K562 (cell line): ENCODE measurements at regions not wholly inside any gene's neighbourhood (a gene's known extent, or its start where the extent isn't known, plus 50 kb on each side); places are given as distances from the start of the nearest gene placed in this dataset.
"Not testable (repeated sequence)": the region's sequence is repeated elsewhere in the genome, so short reads cannot be mapped to it uniquely, and the experiment has no call there.

ENCODE experiments used
- CBFA2T3 ChIP-seq: fragments of 450-650 bp; IDR thresholded peaks from 2 replicates; pipeline ENCODE4 v1.6.1; 2017
- CTCF ChIP-seq, 3 experiments: IDR thresholded peaks in 2 of 3; conservative IDR thresholded peaks in 1 of 3; 2 replicates each; pipeline ENCODE4 v1.5.1; 2011 to 2012; ENCODE audit warnings: low read length in 3 of 3, mild to moderate bottlenecking in 3 of 3, control low read depth in 2 of 3, improper control_type of control experiment in 1 of 3, inconsistent platforms in 1 of 3, low read depth in 1 of 3, mixed read lengths in 1 of 3, moderate library complexity in 1 of 3; ENCODE audit not compliant: insufficient read depth in 2 of 3
- POLR2AphosphoS5 ChIP-seq: IDR thresholded peaks from 2 replicates; pipeline ENCODE4 v1.6.1; 2011; ENCODE audit warnings: mild to moderate bottlenecking, low read depth, low read length, moderate library complexity; ENCODE audit not compliant: control insufficient read depth, insufficient read depth
- SPI1 ChIP-seq: IDR thresholded peaks from 2 replicates; pipeline ENCODE4 v1.6.1; 2011; ENCODE audit warnings: low read depth, low read length, control low read depth, borderline replicate concordance
- TBL1XR1 ChIP-seq, 2 experiments: IDR thresholded peaks; 2 replicates each; pipeline ENCODE4 v1.6.1; 2012; ENCODE audit warnings: improper control_type of control experiment in 2 of 2, low read length in 2 of 2, mild to moderate bottlenecking in 1 of 2
- XRCC5 ChIP-seq: fragments of 200-400 bp; formaldehyde crosslinking; IDR thresholded peaks from 2 replicates; pipeline ENCODE4 v1.6.1; 2017; ENCODE audit warnings: low read depth, mild to moderate bottlenecking, low read length
- ZNF143 ChIP-seq: sonication (generic); formaldehyde crosslinking; IDR thresholded peaks from 2 replicates; pipeline ENCODE4 v1.9.0; 2022; ENCODE audit warnings: mild to moderate bottlenecking, missing genetic modification reagents
- TF ChIP-seq, protein P1 (sequence below): fragments of 150-350 bp; IDR thresholded peaks from 2 replicates; pipeline ENCODE4 v1.6.1; 2014; ENCODE audit warnings: low read depth, mild to moderate bottlenecking, low read length, borderline replicate concordance

DNA sequence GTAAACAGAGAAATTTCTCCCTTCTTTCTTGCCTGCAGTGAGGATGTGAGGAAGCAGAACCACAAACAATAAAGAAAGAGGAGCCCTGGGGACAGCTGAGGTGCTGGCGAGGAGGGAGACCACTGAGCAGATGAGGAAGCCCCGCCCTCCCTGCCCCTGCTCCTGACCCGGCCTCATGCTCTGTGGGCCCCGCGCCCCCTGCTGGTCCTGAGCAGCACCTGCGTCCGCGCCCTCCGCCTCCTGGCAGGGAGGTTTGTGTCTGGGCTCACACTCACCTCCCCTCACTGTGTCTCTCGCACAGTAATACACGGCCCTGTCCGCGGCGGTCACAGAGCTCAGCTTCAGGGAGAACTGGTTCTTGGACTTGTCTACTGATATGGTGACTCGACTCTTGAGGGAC lies 104.4 kb downstream of the OR4M2 start:
- TF ChIP-seq CTCF (IDR thresholded peaks at IDR 0.05 in 2 of 3, conservative IDR thresholded peaks at IDR 0.05 in 1 of 3; ENCODE audit: insufficient read depth in 2 of 3, low read depth in 1 of 3, low read length in 3 of 3); XRCC5; TBL1XR1 (IDR thresholded peaks at IDR 0.05; ENCODE audit: low read length in 2 of 2); CBFA2T3; SPI1; POLR2AphosphoS5; ZNF143 (CRISPR knock-in tag): not testable (repeated sequence)
- TF ChIP-seq, protein P1, sequence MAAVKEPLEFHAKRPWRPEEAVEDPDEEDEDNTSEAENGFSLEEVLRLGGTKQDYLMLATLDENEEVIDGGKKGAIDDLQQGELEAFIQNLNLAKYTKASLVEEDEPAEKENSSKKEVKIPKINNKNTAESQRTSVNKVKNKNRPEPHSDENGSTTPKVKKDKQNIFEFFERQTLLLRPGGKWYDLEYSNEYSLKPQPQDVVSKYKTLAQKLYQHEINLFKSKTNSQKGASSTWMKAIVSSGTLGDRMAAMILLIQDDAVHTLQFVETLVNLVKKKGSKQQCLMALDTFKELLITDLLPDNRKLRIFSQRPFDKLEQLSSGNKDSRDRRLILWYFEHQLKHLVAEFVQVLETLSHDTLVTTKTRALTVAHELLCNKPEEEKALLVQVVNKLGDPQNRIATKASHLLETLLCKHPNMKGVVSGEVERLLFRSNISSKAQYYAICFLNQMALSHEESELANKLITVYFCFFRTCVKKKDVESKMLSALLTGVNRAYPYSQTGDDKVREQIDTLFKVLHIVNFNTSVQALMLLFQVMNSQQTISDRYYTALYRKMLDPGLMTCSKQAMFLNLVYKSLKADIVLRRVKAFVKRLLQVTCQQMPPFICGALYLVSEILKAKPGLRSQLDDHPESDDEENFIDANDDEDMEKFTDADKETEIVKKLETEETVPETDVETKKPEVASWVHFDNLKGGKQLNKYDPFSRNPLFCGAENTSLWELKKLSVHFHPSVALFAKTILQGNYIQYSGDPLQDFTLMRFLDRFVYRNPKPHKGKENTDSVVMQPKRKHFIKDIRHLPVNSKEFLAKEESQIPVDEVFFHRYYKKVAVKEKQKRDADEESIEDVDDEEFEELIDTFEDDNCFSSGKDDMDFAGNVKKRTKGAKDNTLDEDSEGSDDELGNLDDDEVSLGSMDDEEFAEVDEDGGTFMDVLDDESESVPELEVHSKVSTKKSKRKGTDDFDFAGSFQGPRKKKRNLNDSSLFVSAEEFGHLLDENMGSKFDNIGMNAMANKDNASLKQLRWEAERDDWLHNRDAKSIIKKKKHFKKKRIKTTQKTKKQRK = not testable (repeated sequence)
